ENCODE measurements at regions not wholly inside any gene's neighbourhood (a gene's known extent, or its start where the extent isn't known, plus 50 kb on each side); places are given as distances from the start of the nearest gene placed in this dataset.

DNA sequence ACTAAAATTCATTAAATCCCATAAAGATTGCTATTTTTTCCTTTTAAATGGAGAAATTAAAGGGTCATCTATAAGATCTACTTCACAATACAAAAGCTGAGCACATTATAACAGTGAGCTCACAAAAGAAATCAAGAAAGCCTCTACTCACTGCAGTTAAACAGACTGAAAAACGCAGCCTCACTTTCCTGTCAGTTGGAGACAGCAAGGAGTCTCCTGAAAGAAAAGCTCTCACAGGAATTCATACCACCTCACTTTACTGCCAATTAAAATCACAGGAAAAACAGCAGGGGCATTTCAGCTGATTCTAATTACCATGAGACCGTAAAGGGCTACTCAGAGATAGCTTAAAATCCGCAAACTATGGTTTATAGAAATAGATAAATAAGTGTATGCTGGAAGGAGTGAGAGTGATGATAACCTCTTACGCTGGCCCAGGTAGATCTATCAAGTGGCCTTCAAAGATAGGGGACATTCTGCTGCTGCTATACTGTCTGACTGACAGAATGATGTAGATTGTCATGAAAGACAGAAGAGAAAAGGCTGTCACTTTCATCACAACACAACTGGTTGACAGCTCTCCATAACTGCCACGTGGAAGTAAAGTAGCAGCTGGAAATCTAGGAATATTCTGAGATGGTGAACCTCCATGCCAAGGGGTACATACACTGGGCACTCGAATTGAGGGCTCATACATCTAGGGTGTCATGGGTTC, 1333.7 kb upstream of the DIAPH2 start:
- H4K20me1 ChIP-seq (replicated peaks in 1 of 2; ENCODE audit: control insufficient read depth in 1 of 2, insufficient read depth in 2 of 2, low read length in 2 of 2) = no peaks in the 10 kb centered on the region
- no peak overlapping the region for H3K23ac ChIP-seq (ENCODE audit: insufficient read length)
- H3K27ac ChIP-seq (ENCODE audit: low read depth, low read length) = no peak overlapping the region
- H3K18ac ChIP-seq (ENCODE audit: extremely low read depth, low read length) = no peak overlapping the region
- no peaks in the 10 kb centered on the region for H3K23me2 ChIP-seq (ENCODE audit: low read depth, low read length)
- no peak overlapping the region for H2BK12ac ChIP-seq (ENCODE audit: low read depth, low read length)
- no peak overlapping the region for H2BK120ac ChIP-seq (replicated peaks; ENCODE audit: low read depth, low read length)
- no peaks in the 10 kb centered on the region for H3K36me3 ChIP-seq (ENCODE audit: control insufficient read depth in 2 of 4, insufficient read depth in 4 of 4, low read length in 3 of 4)
- ChIA-PET CTCF (ENCODE audit: partially characterized antibody) (interaction anchor here (0.6 to 1.2 kb wide), 3 partner anchors 18 to 1068 kb away, joined by 3 read pairs; no protein-coding TSS in a partner anchor), POLR2A (ENCODE audit: partially characterized antibody) (no interaction called here)
- H2BK15ac ChIP-seq (ENCODE audit: low read length) = no peak overlapping the region
- no peak overlapping the region for H3K4ac ChIP-seq (replicated peaks; ENCODE audit: insufficient read length, low read depth, low read length)
- H3K14ac ChIP-seq (ENCODE audit: insufficient read length) = no peak overlapping the region
- WGBS, 2 experiments (ENCODE audit: extremely low coverage in 1 of 2, insufficient coverage in 1 of 2, insufficient read length in 1 of 2, insufficient replicate concordance in 2 of 2, low coverage in 1 of 2, low lambda C conversion rate in 2 of 2, missing lambda C conversion rate in 1 of 2) = 63% methylated on average over 6 of the region's 6 CpGs; no CpG with 5 or more reads in 1 of the 2 experiments
- no peak overlapping the region for H2BK5ac ChIP-seq (ENCODE audit: low read depth, low read length)
- H3K56ac ChIP-seq (replicated peaks; ENCODE audit: insufficient read length, low read depth, low read length) = no peak overlapping the region
- no peak overlapping the region for H2BK20ac ChIP-seq (ENCODE audit: low read length)
- H2AFZ ChIP-seq (ENCODE audit: low read length) = no peak overlapping the region
- no peak overlapping the region for H4K5ac ChIP-seq (ENCODE audit: insufficient read length, low read depth, low read length)
- DNase-seq (ENCODE audit: low read depth in 1 of 2, low spot score in 2 of 2) (no peak), FAIRE-seq (no peak)
- H4K8ac ChIP-seq (ENCODE audit: extremely low read depth, insufficient read depth, low read length) = no peak overlapping the region
- no peak overlapping the region for H2AK5ac ChIP-seq (ENCODE audit: low read depth, low read length)
- H3K4me3 ChIP-seq (ENCODE audit: extremely low read depth in 1 of 4, insufficient read depth in 2 of 4, low read depth in 3 of 4, low read length in 4 of 4) = no peak overlapping the region
- H3K4me2 ChIP-seq (ENCODE audit: insufficient read depth in 1 of 2, low read depth in 2 of 2, low read length in 2 of 2) = no peak overlapping the region
- H3K79me2 ChIP-seq (ENCODE audit: control insufficient read depth in 1 of 2, insufficient read depth in 2 of 2, low read length in 2 of 2) = no peaks in the 10 kb centered on the region
- no peaks in the 10 kb centered on the region for H3K9me3 ChIP-seq (ENCODE audit: insufficient read depth in 2 of 2, low read depth in 1 of 2, low read length in 1 of 2)
- H4K91ac ChIP-seq (replicated peaks; ENCODE audit: insufficient read length, low read length) = no peak overlapping the region
- H3K79me1 ChIP-seq (ENCODE audit: low read depth, low read length) = no peaks in the 10 kb centered on the region
- H3K27me3 ChIP-seq (replicated peaks in 1 of 4; ENCODE audit: control insufficient read depth in 3 of 4, extremely low read depth in 1 of 4, insufficient read depth in 3 of 4, low read length in 3 of 4) = no peaks in the 10 kb centered on the region
- H3K4me1 ChIP-seq (replicated peaks in 1 of 4; ENCODE audit: control insufficient read depth in 3 of 4, insufficient read depth in 4 of 4, low read length in 3 of 4) = no peaks in the 10 kb centered on the region
- H3K9ac ChIP-seq (replicated peaks in 1 of 4; ENCODE audit: extremely low read depth in 1 of 4, low read depth in 3 of 4, low read length in 3 of 4) = no peak overlapping the region
- TF ChIP-seq, protein P1, sequence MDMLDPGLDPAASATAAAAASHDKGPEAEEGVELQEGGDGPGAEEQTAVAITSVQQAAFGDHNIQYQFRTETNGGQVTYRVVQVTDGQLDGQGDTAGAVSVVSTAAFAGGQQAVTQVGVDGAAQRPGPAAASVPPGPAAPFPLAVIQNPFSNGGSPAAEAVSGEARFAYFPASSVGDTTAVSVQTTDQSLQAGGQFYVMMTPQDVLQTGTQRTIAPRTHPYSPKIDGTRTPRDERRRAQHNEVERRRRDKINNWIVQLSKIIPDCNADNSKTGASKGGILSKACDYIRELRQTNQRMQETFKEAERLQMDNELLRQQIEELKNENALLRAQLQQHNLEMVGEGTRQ (IDR thresholded peaks at IDR 0.05; ENCODE audit: low read length) = no peak
- no peak for TF ChIP-seq NRF1 (IDR thresholded peaks at IDR 0.05; ENCODE audit: low read depth, low read length)
- TF ChIP-seq POLR2AphosphoS5 (IDR thresholded peaks at IDR 0.05; ENCODE audit: low read depth, low read length) = no peak
- no peak for TF ChIP-seq RNF2 (IDR thresholded peaks at IDR 0.05; ENCODE audit: borderline replicate concordance, low read depth, low read length, missing control alignments, poor library complexity, severe bottlenecking)
- TF ChIP-seq EP300 (IDR thresholded peaks at IDR 0.05; ENCODE audit: borderline replicate concordance in 1 of 2, low read depth in 2 of 2, low read length in 2 of 2) = no peak
- TF ChIP-seq SIN3A (conservative IDR thresholded peaks at IDR 0.05 in 1 of 2, IDR thresholded peaks at IDR 0.05 in 1 of 2; ENCODE audit: low read depth in 1 of 2, low read length in 2 of 2) = no peak
- TF ChIP-seq CREB1 (IDR thresholded peaks at IDR 0.05) = no peak
- TF ChIP-seq CBX8 (IDR thresholded peaks at IDR 0.05; ENCODE audit: borderline replicate concordance, low read depth, low read length) = no peak
- TF ChIP-seq POU5F1 (IDR thresholded peaks at IDR 0.05; ENCODE audit: low read depth, low read length) = no peak
- no peak for TF ChIP-seq YY1 (IDR thresholded peaks at IDR 0.05; ENCODE audit: low read depth, low read length)
- TF ChIP-seq, protein P2, sequence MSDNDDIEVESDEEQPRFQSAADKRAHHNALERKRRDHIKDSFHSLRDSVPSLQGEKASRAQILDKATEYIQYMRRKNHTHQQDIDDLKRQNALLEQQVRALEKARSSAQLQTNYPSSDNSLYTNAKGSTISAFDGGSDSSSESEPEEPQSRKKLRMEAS (IDR thresholded peaks at IDR 0.05) = no peak

All from H1 (cell line).